Body of pancreas (tissue), 4 donors: ENCODE measurements at regions not wholly inside any gene's neighbourhood (a gene's known extent, or its start where the extent isn't known, plus 50 kb on each side); places are given as distances from the start of the nearest gene placed in this dataset.

ENCODE experiments used
- ATAC-seq: fragments of 150-250 bp; one replicate; pipeline ENCODE4 v1.9.1; 2016
- DNase-seq, 4 donors: peaks; one replicate each; pipeline ENCODE4 v3.0.0-alpha.2; 2019
- H3K27ac ChIP-seq, 4 donors: fragments of 200-600 bp; sonication (generic); 1 replicate in 3 of 4; 2 replicates in 1 of 4; pipeline versions ENCODE4 v1.5.1 to v1.6.1; 2016 to 2019; ENCODE audit warnings: mild to moderate bottlenecking in 1 of 4, mixed read lengths in 1 of 4, moderate library complexity in 1 of 4
- H3K27me3 ChIP-seq, 2 donors: fragments of 200-600 bp; sonication (generic); one replicate each; pipeline ENCODE4 v1.6.0; 2016; ENCODE audit warnings: mild to moderate bottlenecking in 1 of 2
- H3K36me3 ChIP-seq, 2 donors: fragments of 200-600 bp; sonication (generic); replicated peaks in 1 of 2; 2 replicates each; pipeline ENCODE4 v1.5.1; 2016; ENCODE audit warnings: low read depth in 2 of 2; ENCODE audit not compliant: insufficient read depth in 1 of 2
- H3K4me1 ChIP-seq: fragments of 200-600 bp; sonication (generic); one replicate; pipeline ENCODE4 v1.6.0; 2016
- H3K4me3 ChIP-seq, 2 donors: fragments of 200-600 bp; sonication (generic); 1 replicate in 1 of 2; 2 replicates in 1 of 2; pipeline ENCODE4 v1.5.1; 2016 to 2019
- H3K9me3 ChIP-seq, 3 donors: fragments of 200-600 bp; sonication (generic); 1 replicate in 2 of 3; 2 replicates in 1 of 3; pipeline ENCODE4 v1.5.1; 2016
- POLR2A ChIP-seq, 3 donors: fragments of 450-650 bp; IDR thresholded peaks; one replicate each; pipeline ENCODE4 v1.6.1; 2016; ENCODE audit warnings: antibody characterized with exemption in 3 of 3, mild to moderate bottlenecking in 2 of 3
- WGBS, 2 donors: methylation state at CpG; one replicate each; pipeline ENCODE4 v1.1.5; 2017; 5-methylcytosine and 5-hydroxymethylcytosine counted together
- intact Hi-C: fragments of 100-400 bp; cut with DNase I; formaldehyde crosslinking; loops from one replicate; pipeline ENCODE4 v1.15.1; 2023
- TF ChIP-seq, protein P1 (sequence below), 7 experiments: fragments of 450-650 bp in 4 of 7; fragments of 200-600 bp in 3 of 7; sonication (generic) in 3 of 7; IDR thresholded peaks; one replicate each; pipeline ENCODE4 v1.5.1; 2016 to 2019; ENCODE audit warnings: antibody characterized with exemption in 7 of 7

DNA sequence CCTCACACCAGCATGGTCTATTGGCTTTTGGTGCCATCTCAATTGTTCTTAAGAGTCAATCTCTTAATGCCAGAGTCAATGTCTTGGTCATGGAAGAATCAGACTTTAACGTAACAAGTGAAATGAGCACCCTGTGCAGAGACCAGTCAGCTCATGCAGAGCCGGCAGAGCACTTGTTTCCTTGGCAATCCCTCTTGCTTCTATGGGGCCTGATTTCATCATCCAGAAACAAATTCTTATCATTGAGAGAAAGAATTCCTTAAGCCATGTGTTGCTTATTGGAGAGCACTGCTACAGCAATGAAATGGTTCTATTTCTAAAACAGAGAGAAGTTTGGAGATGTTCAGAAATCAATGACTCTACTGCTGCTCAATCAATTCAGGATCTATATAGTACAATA lies 212.8 kb downstream of the IPMK start:
- 67 to 85% methylated on average over 2 of the region's 2 CpGs for WGBS, 2 donors
- no peaks in the 10 kb centered on the region for H3K36me3 ChIP-seq
- no peak overlapping the region for H3K4me3 ChIP-seq
- ATAC-seq (no peak), DNase-seq (no peak)
- no peaks in the 10 kb centered on the region for H3K9me3 ChIP-seq
- TF ChIP-seq POLR2A (IDR thresholded peaks at IDR 0.05) = no peak
- TF ChIP-seq, protein P1, sequence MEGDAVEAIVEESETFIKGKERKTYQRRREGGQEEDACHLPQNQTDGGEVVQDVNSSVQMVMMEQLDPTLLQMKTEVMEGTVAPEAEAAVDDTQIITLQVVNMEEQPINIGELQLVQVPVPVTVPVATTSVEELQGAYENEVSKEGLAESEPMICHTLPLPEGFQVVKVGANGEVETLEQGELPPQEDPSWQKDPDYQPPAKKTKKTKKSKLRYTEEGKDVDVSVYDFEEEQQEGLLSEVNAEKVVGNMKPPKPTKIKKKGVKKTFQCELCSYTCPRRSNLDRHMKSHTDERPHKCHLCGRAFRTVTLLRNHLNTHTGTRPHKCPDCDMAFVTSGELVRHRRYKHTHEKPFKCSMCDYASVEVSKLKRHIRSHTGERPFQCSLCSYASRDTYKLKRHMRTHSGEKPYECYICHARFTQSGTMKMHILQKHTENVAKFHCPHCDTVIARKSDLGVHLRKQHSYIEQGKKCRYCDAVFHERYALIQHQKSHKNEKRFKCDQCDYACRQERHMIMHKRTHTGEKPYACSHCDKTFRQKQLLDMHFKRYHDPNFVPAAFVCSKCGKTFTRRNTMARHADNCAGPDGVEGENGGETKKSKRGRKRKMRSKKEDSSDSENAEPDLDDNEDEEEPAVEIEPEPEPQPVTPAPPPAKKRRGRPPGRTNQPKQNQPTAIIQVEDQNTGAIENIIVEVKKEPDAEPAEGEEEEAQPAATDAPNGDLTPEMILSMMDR (IDR thresholded peaks at IDR 0.05) = no peak
- H3K27ac ChIP-seq = no peak overlapping the region
- no peaks in the 10 kb centered on the region for H3K27me3 ChIP-seq
- intact Hi-C loops = no loop called here
- no peaks in the 10 kb centered on the region for H3K4me1 ChIP-seq

DNA sequence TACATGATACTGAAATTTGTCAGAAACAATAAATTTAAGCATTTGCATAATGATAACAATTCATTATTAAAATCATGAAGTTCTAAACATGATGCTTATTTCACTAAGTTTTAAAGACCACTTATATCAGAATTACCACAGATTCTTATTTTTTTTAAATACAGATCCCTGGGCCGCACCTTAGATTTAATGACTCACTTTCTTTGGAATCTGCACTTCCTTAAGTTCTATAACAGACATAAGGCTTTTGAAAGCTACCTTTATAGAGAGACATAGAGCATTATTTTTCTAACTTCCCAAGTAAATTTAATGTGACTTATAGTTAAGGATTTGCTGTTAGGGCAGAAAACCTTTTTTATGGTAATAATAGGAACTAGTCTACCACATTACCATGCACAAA lies 214.9 kb downstream of the IPMK start:
- DNase-seq = no peak
- H3K36me3 ChIP-seq = no peaks in the 10 kb centered on the region
- H3K27me3 ChIP-seq = no peaks in the 10 kb centered on the region
- no peak for TF ChIP-seq POLR2A (IDR thresholded peaks at IDR 0.05)
- TF ChIP-seq, protein P1 (IDR thresholded peaks at IDR 0.05) = no peak
- H3K9me3 ChIP-seq = no peaks in the 10 kb centered on the region
- H3K27ac ChIP-seq = no peak overlapping the region
- no peak for ATAC-seq
- no peaks in the 10 kb centered on the region for H3K4me1 ChIP-seq
- 52 to 65% methylated on average over 1 of the region's 1 CpG for WGBS, 2 donors
- intact Hi-C loops = no loop called here
- H3K4me3 ChIP-seq = no peak overlapping the region

- no peaks in the 10 kb centered on the region for H3K27me3 ChIP-seq
- H3K4me1 ChIP-seq = no peaks in the 10 kb centered on the region
- TF ChIP-seq, protein P1 (IDR thresholded peaks at IDR 0.05) = no peak
- no peak for TF ChIP-seq POLR2A (IDR thresholded peaks at IDR 0.05)
- no peak overlapping the region for H3K4me3 ChIP-seq
- intact Hi-C loops = no loop called here
- H3K9me3 ChIP-seq = no peaks in the 10 kb centered on the region
- H3K36me3 ChIP-seq = no peaks in the 10 kb centered on the region
- DNase-seq = no peak
- H3K27ac ChIP-seq = no peak overlapping the region
- ATAC-seq = no peak
Observed at GRCh38 chr10:58050575-58050974, 217.1 kb downstream of the IPMK start.

DNA sequence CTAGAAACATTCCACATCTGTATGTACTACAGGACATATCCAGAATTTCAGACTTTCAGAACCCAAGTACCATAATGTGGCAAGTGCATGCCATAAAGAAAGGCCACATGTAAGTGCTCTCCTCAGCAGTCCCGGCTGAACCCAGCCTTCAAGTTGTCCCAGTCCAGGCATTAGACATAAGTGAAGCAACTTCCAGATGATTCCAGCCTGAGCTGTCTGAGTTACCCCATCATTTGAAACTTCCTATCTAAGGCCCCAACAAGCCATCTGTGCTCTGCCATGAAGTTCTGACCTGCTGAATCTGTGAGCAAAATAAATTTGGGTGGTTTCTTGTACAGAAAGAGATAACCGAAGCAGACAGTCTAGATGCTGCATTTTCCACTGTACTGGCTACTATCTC lies 218.8 kb downstream of the IPMK start:
- Histone ChIP-seq H3K27ac (no peak overlapping the region), H3K4me1 (no peaks in the 10 kb centered on the region), H3K4me3 (no peak overlapping the region), H3K27me3 (no peaks in the 10 kb centered on the region), H3K9me3 (no peaks in the 10 kb centered on the region), H3K36me3 (no peaks in the 10 kb centered on the region)
- 72 to 81% methylated on average over 2 of the region's 2 CpGs for WGBS, 2 donors
- ATAC-seq (no peak), DNase-seq (no peak)
- TF ChIP-seq, protein P1 (IDR thresholded peaks at IDR 0.05) = no peak
- TF ChIP-seq POLR2A (IDR thresholded peaks at IDR 0.05) = no peak
- intact Hi-C loops = no loop called here

- DNase-seq = no peak
- no peaks in the 10 kb centered on the region for H3K4me1 ChIP-seq
- no peak for TF ChIP-seq POLR2A (IDR thresholded peaks at IDR 0.05)
- TF ChIP-seq, protein P1 (IDR thresholded peaks at IDR 0.05) = no peak
- no peak overlapping the region for H3K27ac ChIP-seq
- no peaks in the 10 kb centered on the region for H3K36me3 ChIP-seq
- H3K9me3 ChIP-seq = peaks cover 0 to 6% (median 0%) of the 10 kb centered on the region in 3 donors
- no peak overlapping the region for H3K4me3 ChIP-seq
- intact Hi-C loops = no loop called here
- 59 to 73% methylated on average over 3 of the region's 3 CpGs for WGBS, 2 donors
- H3K27me3 ChIP-seq = no peaks in the 10 kb centered on the region
- no peak for ATAC-seq
Observed at GRCh38 chr10:58044072-58044471, 223.6 kb downstream of the IPMK start.
